Smooth muscle cell (in vitro differentiated cells): ENCODE measurements at regions not wholly inside any gene's neighbourhood (a gene's known extent, or its start where the extent isn't known, plus 50 kb on each side); places are given as distances from the start of the nearest gene placed in this dataset.

Source experiments
- DNase-seq: peaks from one replicate; lab custom pipeline; 2025; ENCODE audit not compliant: unreplicated experiment; lab: John Stamatoyannopoulos, UW
- H2AFZ ChIP-seq: fragments of 200-600 bp; sonication (generic); 2 replicates; pipeline ENCODE4 v1.6.0; 2016; ENCODE audit warnings: antibody characterized with exemption, low read depth, mild to moderate bottlenecking
- H3F3A ChIP-seq: fragments of 200-600 bp; sonication (generic); 2 replicates; pipeline ENCODE4 v1.6.0; 2017; ENCODE audit warnings: antibody characterized with exemption, low read depth
- H3K27ac ChIP-seq: fragments of 200-600 bp; sonication (generic); 2 replicates; pipeline ENCODE4 v1.5.1; 2016; ENCODE audit warnings: low read depth, mild to moderate bottlenecking
- H3K27me3 ChIP-seq: fragments of 200-600 bp; sonication (generic); 2 replicates; pipeline ENCODE4 v1.6.1; 2016; ENCODE audit warnings: low read depth, mild to moderate bottlenecking
- H3K36me3 ChIP-seq: fragments of 200-600 bp; sonication (generic); 2 replicates; pipeline ENCODE4 v1.5.1; 2016; ENCODE audit warnings: low read depth
- H3K4me1 ChIP-seq: fragments of 200-600 bp; sonication (generic); 2 replicates; pipeline ENCODE4 v1.5.1; 2016; ENCODE audit warnings: low read depth
- H3K4me2 ChIP-seq: fragments of 200-600 bp; sonication (generic); 2 replicates; pipeline ENCODE4 v1.6.0; 2016; ENCODE audit warnings: mild to moderate bottlenecking
- H3K4me3 ChIP-seq: fragments of 200-600 bp; sonication (generic); 2 replicates; pipeline ENCODE4 v1.5.1; 2016; ENCODE audit warnings: mild to moderate bottlenecking
- H3K79me2 ChIP-seq: fragments of 200-600 bp; sonication (generic); 2 replicates; pipeline ENCODE4 v1.6.0; 2016; ENCODE audit warnings: low read depth, mild to moderate bottlenecking
- H3K9ac ChIP-seq: fragments of 200-600 bp; sonication (generic); 2 replicates; pipeline ENCODE4 v1.6.0; 2016; ENCODE audit warnings: low read depth
- H3K9me3 ChIP-seq: fragments of 200-600 bp; sonication (generic); replicated peaks from 2 replicates; pipeline ENCODE4 v1.5.1; 2016; ENCODE audit warnings: low read depth
- H4K20me1 ChIP-seq: fragments of 200-600 bp; sonication (generic); 2 replicates; pipeline ENCODE4 v1.6.0; 2016; ENCODE audit warnings: low read depth
- WGBS: methylation state at CpG from one replicate; pipeline ENCODE4 v1.1.7; 2016; ENCODE audit warnings: low lambda C conversion rate; 5-methylcytosine and 5-hydroxymethylcytosine counted together
- TF ChIP-seq, protein P1 (sequence below): fragments of 200-600 bp; sonication (generic); IDR thresholded peaks from 2 replicates; pipeline ENCODE4 v1.5.1; 2017; ENCODE audit warnings: borderline replicate concordance, mild to moderate bottlenecking, antibody characterized with exemption; ENCODE audit not compliant: insufficient read depth, poor library complexity, severe bottlenecking

- Histone ChIP-seq H3K79me2 (no peaks in the 10 kb centered on the region), H3K4me1 (peaks cover 13% of the 10 kb centered on the region), H3K4me3 (no peak overlapping the region), H3K9me3 (no peaks in the 10 kb centered on the region), H3K27ac (no peak overlapping the region), H4K20me1 (no peaks in the 10 kb centered on the region), H2AFZ (no peak overlapping the region), H3K4me2 (peak overlapping the region; percentile 64), H3F3A (no peaks in the 10 kb centered on the region), H3K9ac (no peak overlapping the region), H3K27me3 (no peaks in the 10 kb centered on the region), H3K36me3 (no peaks in the 10 kb centered on the region)
- TF ChIP-seq, protein P1, sequence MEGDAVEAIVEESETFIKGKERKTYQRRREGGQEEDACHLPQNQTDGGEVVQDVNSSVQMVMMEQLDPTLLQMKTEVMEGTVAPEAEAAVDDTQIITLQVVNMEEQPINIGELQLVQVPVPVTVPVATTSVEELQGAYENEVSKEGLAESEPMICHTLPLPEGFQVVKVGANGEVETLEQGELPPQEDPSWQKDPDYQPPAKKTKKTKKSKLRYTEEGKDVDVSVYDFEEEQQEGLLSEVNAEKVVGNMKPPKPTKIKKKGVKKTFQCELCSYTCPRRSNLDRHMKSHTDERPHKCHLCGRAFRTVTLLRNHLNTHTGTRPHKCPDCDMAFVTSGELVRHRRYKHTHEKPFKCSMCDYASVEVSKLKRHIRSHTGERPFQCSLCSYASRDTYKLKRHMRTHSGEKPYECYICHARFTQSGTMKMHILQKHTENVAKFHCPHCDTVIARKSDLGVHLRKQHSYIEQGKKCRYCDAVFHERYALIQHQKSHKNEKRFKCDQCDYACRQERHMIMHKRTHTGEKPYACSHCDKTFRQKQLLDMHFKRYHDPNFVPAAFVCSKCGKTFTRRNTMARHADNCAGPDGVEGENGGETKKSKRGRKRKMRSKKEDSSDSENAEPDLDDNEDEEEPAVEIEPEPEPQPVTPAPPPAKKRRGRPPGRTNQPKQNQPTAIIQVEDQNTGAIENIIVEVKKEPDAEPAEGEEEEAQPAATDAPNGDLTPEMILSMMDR: no peak
- DNase-seq: no peak
- 37% methylated on average over 2 of the region's 2 CpGs for WGBS
These were observed 134.9 kb downstream of the MRPS30 start for GRCh38 chr5:44943647-44944046.

GRCh38 chr5:44945743-44946142, 137.0 kb downstream of the MRPS30 start:
- no peak overlapping the region for H3K4me3 ChIP-seq
- H4K20me1 ChIP-seq: no peaks in the 10 kb centered on the region
- H3K79me2 ChIP-seq: no peaks in the 10 kb centered on the region
- no peaks in the 10 kb centered on the region for H3K36me3 ChIP-seq
- H3K9ac ChIP-seq: no peak overlapping the region
- H3K4me1 ChIP-seq: peaks cover 13% of the 10 kb centered on the region
- H3K27ac ChIP-seq: peak overlapping the region; percentile 59
- H3F3A ChIP-seq: no peaks in the 10 kb centered on the region
- no peaks in the 10 kb centered on the region for H3K9me3 ChIP-seq
- peak overlapping the region; percentile 52 for H3K4me2 ChIP-seq
- no peak for DNase-seq
- H2AFZ ChIP-seq: peak overlapping the region; percentile 65
- 72% methylated on average over 1 of the region's 1 CpG for WGBS
- TF ChIP-seq, protein P1: no peak
- H3K27me3 ChIP-seq: no peaks in the 10 kb centered on the region

- Histone ChIP-seq H3F3A (no peaks in the 10 kb centered on the region), H3K9ac (no peak overlapping the region), H3K4me1 (no peaks in the 10 kb centered on the region), H3K79me2 (no peaks in the 10 kb centered on the region), H2AFZ (no peak overlapping the region), H3K9me3 (no peaks in the 10 kb centered on the region), H3K27me3 (no peaks in the 10 kb centered on the region), H4K20me1 (no peaks in the 10 kb centered on the region), H3K4me3 (no peak overlapping the region), H3K27ac (no peak overlapping the region), H3K36me3 (no peaks in the 10 kb centered on the region), H3K4me2 (no peak overlapping the region)
- TF ChIP-seq, protein P1: no peak
- 95% methylated on average over 4 of the region's 4 CpGs for WGBS
- no peak for DNase-seq
These were observed 140.9 kb downstream of the MRPS30 start for GRCh38 chr5:44949687-44950086.

- no peak overlapping the region for H3K4me3 ChIP-seq
- H3K9ac ChIP-seq: no peak overlapping the region
- DNase-seq: no peak
- H2AFZ ChIP-seq: peak overlapping the region; percentile 16
- no peaks in the 10 kb centered on the region for H4K20me1 ChIP-seq
- H3K27me3 ChIP-seq: no peaks in the 10 kb centered on the region
- no peaks in the 10 kb centered on the region for H3K36me3 ChIP-seq
- H3K9me3 ChIP-seq: no peaks in the 10 kb centered on the region
- no peaks in the 10 kb centered on the region for H3K79me2 ChIP-seq
- H3K4me2 ChIP-seq: no peak overlapping the region
- TF ChIP-seq, protein P1: no peak
- H3K27ac ChIP-seq: no peak overlapping the region
- no peaks in the 10 kb centered on the region for H3F3A ChIP-seq
- 87% methylated on average over 3 of the region's 3 CpGs for WGBS
- no peaks in the 10 kb centered on the region for H3K4me1 ChIP-seq
These were observed 142.6 kb downstream of the MRPS30 start for GRCh38 chr5:44951371-44951770.
